Mesenteric fat pad (tissue), 1 donor: ENCODE measurements at regions not wholly inside any gene's neighbourhood (a gene's known extent, or its start where the extent isn't known, plus 50 kb on each side); places are given as distances from the start of the nearest gene placed in this dataset.

Experiments
- DNase-seq: peaks from one replicate; pipeline ENCODE4 v3.0.0-alpha.2; 2020; ENCODE audit warnings: low spot score
- donor health status: DM: yes; HTN: yes; CAD: no.

GRCh38 chr1:14545422-14546025 lies 53.0 kb upstream of the KAZN start:
- DNase-seq = no peak

DNA sequence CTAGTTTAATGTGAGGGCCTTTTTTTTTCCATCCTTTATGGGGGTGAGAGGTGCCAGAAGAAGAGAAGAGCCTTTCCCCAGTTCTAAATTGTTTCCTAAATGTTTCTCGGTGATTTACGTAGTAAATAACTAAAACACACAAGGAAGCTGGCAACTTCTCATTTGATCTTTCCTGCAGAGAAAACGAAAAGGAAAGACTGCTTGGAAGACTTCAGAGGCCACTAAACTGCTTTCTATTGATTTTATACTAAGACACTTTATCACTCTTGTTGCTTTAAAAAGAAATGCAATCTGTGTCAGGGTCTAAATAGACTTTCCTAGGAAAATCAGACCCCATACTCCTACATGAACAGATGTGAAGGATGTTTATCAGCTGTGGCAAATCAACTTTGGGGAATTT lies 52.1 kb upstream of the KAZN start:
- no peak for DNase-seq
